WTC11 (cell line): ENCODE measurements at regions not wholly inside any gene's neighbourhood (a gene's known extent, or its start where the extent isn't known, plus 50 kb on each side); places are given as distances from the start of the nearest gene placed in this dataset.

Experiments
- ATAC-seq: fragments of 200-7000 bp; cut with Tn5 transposase; 2 replicates; pipeline ENCODE4 v1.10.0; 2021; ENCODE audit warnings: mild to moderate bottlenecking, moderate library complexity
- CTCF ChIA-PET: fragments of 300-600 bp; sonication (Branson Sonifier 250); formaldehyde crosslinking; loops from one replicate; lab custom pipeline; 2021; ENCODE audit warnings: antibody characterized with exemption; lab: Charles Lee
- POLR2A ChIA-PET: fragments of 350-600 bp; sonication (Branson Sonifier 250); formaldehyde crosslinking; loops from one replicate; lab custom pipeline; 2021; ENCODE audit warnings: antibody characterized with exemption; lab: Charles Lee
- DNase-seq: peaks from one replicate; pipeline ENCODE4 v3.0.0; 2021; ENCODE audit warnings: low spot score
- H3K27ac Mint-ChIP-seq: 2 replicates; pipeline ENCODE4 v1.8.0; 2021; ENCODE audit warnings: mixed read lengths
- H3K27me3 Mint-ChIP-seq: 2 replicates; pipeline ENCODE4 v1.8.0; 2021; ENCODE audit warnings: low read depth, mild to moderate bottlenecking, moderate library complexity, mixed read lengths
- H3K36me3 Mint-ChIP-seq: 2 replicates; pipeline ENCODE4 v1.8.0; 2021; ENCODE audit warnings: mixed read lengths
- H3K4me1 Mint-ChIP-seq: 2 replicates; pipeline ENCODE4 v1.8.0; 2022; ENCODE audit warnings: mixed read lengths
- H3K4me3 Mint-ChIP-seq: 2 replicates; pipeline ENCODE4 v1.8.0; 2021; ENCODE audit warnings: mild to moderate bottlenecking, moderate library complexity, mixed read lengths
- H3K9me3 Mint-ChIP-seq: 2 replicates; pipeline ENCODE4 v1.8.0; 2021; ENCODE audit warnings: mixed read lengths
- AR ChIP-seq: fragments of 250-450 bp; sonication (Bioruptor Pico); IDR thresholded peaks from 2 replicates; pipeline ENCODE4 v1.9.0; 2021; ENCODE audit warnings: mild to moderate bottlenecking
- E2F4 ChIP-seq: sonication (generic); formaldehyde crosslinking; IDR thresholded peaks from 2 replicates; pipeline ENCODE4 v1.8.1; 2022; ENCODE audit warnings: low read depth, mild to moderate bottlenecking, moderate library complexity, missing genetic modification reagents, borderline replicate concordance
- ELF4 ChIP-seq: sonication (generic); formaldehyde crosslinking; IDR thresholded peaks from 2 replicates; pipeline ENCODE4 v1.8.1; 2022; ENCODE audit warnings: low read depth, mild to moderate bottlenecking, moderate library complexity, missing genetic modification reagents
- ERG ChIP-seq: fragments of 250-450 bp; sonication (Bioruptor Pico); IDR thresholded peaks from 2 replicates; pipeline ENCODE4 v1.8.0; 2021; ENCODE audit warnings: mild to moderate bottlenecking
- GABPB1 ChIP-seq: sonication (generic); formaldehyde crosslinking; IDR thresholded peaks from 2 replicates; pipeline ENCODE4 v1.8.1; 2023; ENCODE audit warnings: mild to moderate bottlenecking, missing genetic modification reagents
- IRF1 ChIP-seq: sonication (generic); formaldehyde crosslinking; IDR thresholded peaks from 2 replicates; pipeline ENCODE4 v1.8.0; 2023; ENCODE audit warnings: missing genetic modification reagents
- MLX ChIP-seq: sonication (generic); formaldehyde crosslinking; IDR thresholded peaks from 2 replicates; pipeline ENCODE4 v1.8.1; 2023; ENCODE audit warnings: mild to moderate bottlenecking, missing genetic modification reagents, moderate library complexity
- MXD4 ChIP-seq: fragments of 250-450 bp; sonication (Bioruptor Pico); IDR thresholded peaks from 2 replicates; pipeline ENCODE4 v1.8.0; 2021; ENCODE audit warnings: mild to moderate bottlenecking, moderate library complexity, borderline replicate concordance
- MYBL2 ChIP-seq: sonication (generic); formaldehyde crosslinking; IDR thresholded peaks from 2 replicates; pipeline ENCODE4 v1.8.1; 2023; ENCODE audit warnings: mild to moderate bottlenecking, moderate library complexity, missing genetic modification reagents
- NR3C1 ChIP-seq: sonication (generic); formaldehyde crosslinking; conservative IDR thresholded peaks from 2 replicates; pipeline ENCODE4 v1.8.1; 2023; ENCODE audit warnings: low read depth, mild to moderate bottlenecking, missing genetic modification reagents
- PRDM15 ChIP-seq: sonication (generic); formaldehyde crosslinking; IDR thresholded peaks from 2 replicates; pipeline ENCODE4 v1.8.0; 2022; ENCODE audit warnings: missing genetic modification reagents
- SMAD4 ChIP-seq: sonication (generic); formaldehyde crosslinking; IDR thresholded peaks from 2 replicates; pipeline ENCODE4 v1.8.0; 2022; ENCODE audit warnings: mild to moderate bottlenecking, missing genetic modification reagents
- SOX15 ChIP-seq: fragments of 250-450 bp; sonication (Bioruptor Pico); IDR thresholded peaks from 2 replicates; pipeline ENCODE4 v1.9.0; 2021; ENCODE audit warnings: mild to moderate bottlenecking
- SP1 ChIP-seq: sonication (generic); formaldehyde crosslinking; conservative IDR thresholded peaks from 2 replicates; pipeline ENCODE4 v1.8.1; 2022; ENCODE audit warnings: missing genetic modification reagents
- TEAD4 ChIP-seq: sonication (generic); formaldehyde crosslinking; IDR thresholded peaks from 2 replicates; pipeline ENCODE4 v1.8.0; 2022; ENCODE audit warnings: mild to moderate bottlenecking, missing genetic modification reagents
- ZNF219 ChIP-seq: sonication (generic); formaldehyde crosslinking; IDR thresholded peaks from 2 replicates; pipeline ENCODE4 v1.8.0; 2023; ENCODE audit warnings: missing genetic modification reagents, mild to moderate bottlenecking, borderline replicate concordance
- ZNF317 ChIP-seq: sonication (generic); formaldehyde crosslinking; IDR thresholded peaks from 2 replicates; pipeline ENCODE4 v1.8.1; 2023; ENCODE audit warnings: low read depth, mild to moderate bottlenecking, moderate library complexity, missing genetic modification reagents, borderline replicate concordance
- ZNF416 ChIP-seq: fragments of 250-450 bp; sonication (Bioruptor Pico); IDR thresholded peaks from 2 replicates; pipeline ENCODE4 v1.9.0; 2021; ENCODE audit warnings: mild to moderate bottlenecking, inconsistent platforms
- ZNF423 ChIP-seq: fragments of 250-450 bp; sonication (Bioruptor Pico); IDR thresholded peaks from 2 replicates; pipeline ENCODE4 v2.1.2; 2022; ENCODE audit warnings: mild to moderate bottlenecking, moderate library complexity
- ZNF532 ChIP-seq: fragments of 250-450 bp; sonication (Bioruptor Pico); IDR thresholded peaks from 2 replicates; pipeline ENCODE4 v1.9.0; 2021; ENCODE audit warnings: mild to moderate bottlenecking, borderline replicate concordance
- ZNF671 ChIP-seq: fragments of 250-450 bp; sonication (Bioruptor Pico); IDR thresholded peaks from 2 replicates; pipeline ENCODE4 v1.8.0; 2021; ENCODE audit warnings: mild to moderate bottlenecking

- no peak for TF ChIP-seq ERG (CRISPR knock-in tag)
- TF ChIP-seq ZNF671 (CRISPR knock-in tag) = no peak
- no peak for TF ChIP-seq ZNF317 (CRISPR knock-in tag)
- TF ChIP-seq PRDM15 (CRISPR knock-in tag) = no peak
- no peak for TF ChIP-seq NR3C1 (CRISPR knock-in tag)
- no peak for TF ChIP-seq SOX15 (CRISPR knock-in tag)
- no peak for TF ChIP-seq TEAD4 (CRISPR knock-in tag)
- no peak for TF ChIP-seq ZNF219 (CRISPR knock-in tag)
- TF ChIP-seq SP1 (CRISPR knock-in tag) = no peak
- no peak for TF ChIP-seq E2F4 (CRISPR knock-in tag)
Observed at GRCh38 chr13:50543141-50543540, 300.4 kb downstream of the DLEU7 start (continued).

GRCh38 chr13:50543782-50544181 is 299.7 kb downstream of the DLEU7 start:
- Mint-ChIP-seq H3K27ac (peak overlapping the region; percentile 94; the same call in 1 of the 2 replicates), H3K4me1 (peaks cover 39% of the 10 kb centered on the region), H3K4me3 (peak overlapping the region; percentile 51), H3K27me3 (no peaks in the 10 kb centered on the region), H3K9me3 (peaks cover 12% of the 10 kb centered on the region), H3K36me3 (peaks cover 8% of the 10 kb centered on the region)
- CTCF ChIA-PET = interaction anchor here (0.9 to 1.3 kb wide), 2 partner anchors 368 to 567 kb away, joined by 3 to 4 read pairs; no protein-coding TSS in a partner anchor
- TF ChIP-seq MLX = no peak
- TF ChIP-seq IRF1 (CRISPR knock-in tag) = no peak
- no peak for TF ChIP-seq ZNF416 (CRISPR knock-in tag)
- TF ChIP-seq AR (CRISPR knock-in tag) = no peak
- no peak for TF ChIP-seq ELF4 (CRISPR knock-in tag)
- TF ChIP-seq ZNF532 (CRISPR knock-in tag) = no peak
- no peak for TF ChIP-seq GABPB1 (CRISPR knock-in tag)
- no peak for TF ChIP-seq ZNF423
- no peak for TF ChIP-seq SOX15 (CRISPR knock-in tag)
- no peak for TF ChIP-seq MYBL2 (CRISPR knock-in tag)
- TF ChIP-seq SMAD4 (CRISPR knock-in tag) = no peak
- TF ChIP-seq MXD4 (CRISPR knock-in tag) = no peak
- POLR2A ChIA-PET = no interaction called here
- DNase-seq = no peak
- ATAC-seq = peak; percentile 72
